AG04450 (cell line): ENCODE measurements at regions not wholly inside any gene's neighbourhood (a gene's known extent, or its start where the extent isn't known, plus 50 kb on each side); places are given as distances from the start of the nearest gene placed in this dataset.
A peak's percentile ranks its signal among the peaks of the same experiment; 100 is the strongest.

Experiments
- CTCF ChIA-PET: fragments of 300-600, 350-600 bp; formaldehyde crosslinking; extraction: SDS; loops from one replicate; lab custom pipeline; 2022; ENCODE audit warnings: antibody characterized with exemption, inconsistent platforms; lab: Charles Lee
- POLR2A ChIA-PET: fragments of 350-600 bp; formaldehyde crosslinking; extraction: SDS; loops from one replicate; lab custom pipeline; 2021; ENCODE audit warnings: antibody characterized with exemption, inconsistent platforms; lab: Yijun Ruan, JAX
- DNase-seq: peaks from one replicate; pipeline ENCODE4 v3.0.0-alpha.2; 2011; ENCODE audit warnings: low read depth, low spot score
- H3K27ac ChIP-seq: one replicate; pipeline ENCODE4 v1.5.1; 2012; ENCODE audit warnings: low read depth, low read length, control low read depth
- H3K27me3 ChIP-seq: one replicate; pipeline ENCODE4 v1.6.0; 2012; ENCODE audit warnings: low read length; ENCODE audit not compliant: control insufficient read depth, insufficient read depth
- H3K4me3 ChIP-seq: 2 replicates; pipeline ENCODE4 v1.5.1; 2011; ENCODE audit warnings: mild to moderate bottlenecking, low read depth, low read length, control low read depth
- H3K9me3 ChIP-seq: 2 replicates; pipeline ENCODE4 v1.5.1; 2012; ENCODE audit warnings: low read length; ENCODE audit not compliant: control insufficient read depth, insufficient read depth
- CTCF ChIP-seq: IDR thresholded peaks from 2 replicates; pipeline ENCODE4 v1.5.1; 2011; ENCODE audit warnings: low read depth, low read length, control low read depth, inconsistent platforms

GRCh38 chr2:216918088-216918680 is 58.3 kb upstream of the TNP1 start:
- peak; percentile 41 for DNase-seq
- Histone ChIP-seq H3K27me3 (no peaks in the 10 kb centered on the region), H3K9me3 (no peaks in the 10 kb centered on the region), H3K27ac (no peak overlapping the region), H3K4me3 (no peak overlapping the region)
- CTCF ChIA-PET: no interaction called here
- no peak for TF ChIP-seq CTCF
- POLR2A ChIA-PET: no interaction called here

- Histone ChIP-seq H3K9me3 (no peaks in the 10 kb centered on the region), H3K27me3 (no peaks in the 10 kb centered on the region), H3K4me3 (no peak overlapping the region), H3K27ac (no peak overlapping the region)
- no peak for TF ChIP-seq CTCF
- CTCF ChIA-PET: no interaction called here
- DNase-seq: no peak
- POLR2A ChIA-PET: interaction anchor here (0.7 kb wide), 1 partner anchor 796 kb away, joined by 3 read pairs; no protein-coding TSS in a partner anchor
These were observed 57.2 kb upstream of the TNP1 start for GRCh38 chr2:216916956-216917650.

GRCh38 chr2:216915557-216916150 is 55.8 kb upstream of the TNP1 start:
- no peaks in the 10 kb centered on the region for H3K9me3 ChIP-seq
- ChIA-PET CTCF (no interaction called here), POLR2A (no interaction called here)
- H3K4me3 ChIP-seq: no peak overlapping the region
- no peak overlapping the region for H3K27ac ChIP-seq
- no peaks in the 10 kb centered on the region for H3K27me3 ChIP-seq
- TF ChIP-seq CTCF: no peak
- DNase-seq: no peak

GRCh38 chr2:216914491-216914890 is 54.6 kb upstream of the TNP1 start:
- POLR2A ChIA-PET: no interaction called here
- no peak overlapping the region for H3K4me3 ChIP-seq
- H3K27ac ChIP-seq: no peak overlapping the region
- TF ChIP-seq CTCF: no peak
- CTCF ChIA-PET: no interaction called here
- no peaks in the 10 kb centered on the region for H3K27me3 ChIP-seq
- DNase-seq: no peak
- no peaks in the 10 kb centered on the region for H3K9me3 ChIP-seq

- Histone ChIP-seq H3K9me3 (no peaks in the 10 kb centered on the region), H3K4me3 (no peak overlapping the region), H3K27ac (no peak overlapping the region), H3K27me3 (no peaks in the 10 kb centered on the region)
- no peak for TF ChIP-seq CTCF
- no peak for DNase-seq
- ChIA-PET POLR2A (no interaction called here), CTCF (no interaction called here)
These were observed 52.0 kb upstream of the TNP1 start for GRCh38 chr2:216911886-216912285.
